ENCODE measurements at regions not wholly inside any gene's neighbourhood (a gene's known extent, or its start where the extent isn't known, plus 50 kb on each side); places are given as distances from the start of the nearest gene placed in this dataset.
A peak's percentile ranks its signal among the peaks of the same experiment; 100 is the strongest.

- DNase-seq (ENCODE audit: low spot score), result no peak
Observed at GRCh38 chr4:108400309-108400708, 220.1 kb upstream of the RPL34 start.

DNA sequence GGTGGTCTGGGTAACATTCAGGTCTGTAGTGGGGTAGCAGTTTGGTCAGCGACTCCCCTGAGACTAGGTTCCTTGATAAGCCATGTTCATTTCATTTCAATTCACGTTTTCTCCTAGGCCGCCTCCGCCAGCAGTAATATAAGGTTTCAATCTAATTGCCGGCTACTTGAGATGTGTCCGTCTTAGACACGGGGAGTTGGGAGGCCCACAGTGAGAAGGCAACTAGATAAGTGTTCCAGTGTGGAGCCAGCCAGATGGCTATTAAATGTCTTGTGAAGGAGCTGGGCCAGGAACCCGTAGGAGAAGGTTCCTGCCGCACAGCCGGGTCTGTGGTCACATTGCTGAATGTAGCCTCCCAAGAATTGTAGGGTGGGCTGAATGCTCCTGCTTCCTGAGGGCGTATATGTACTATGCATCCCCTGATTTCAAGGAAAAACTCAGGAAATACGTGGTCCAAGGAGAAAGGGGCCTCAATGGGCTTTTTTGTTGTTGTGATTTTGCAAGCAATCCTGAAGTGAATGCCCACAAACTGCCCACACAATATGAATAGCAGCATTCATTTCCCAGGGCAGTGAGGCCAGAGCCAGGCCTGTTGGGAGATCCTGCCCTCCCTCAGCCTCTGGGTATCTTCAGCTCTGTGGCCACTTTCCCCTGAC, 220.6 kb upstream of the RPL34 start:
- no peak for DNase-seq (ENCODE audit: low spot score)

DNA sequence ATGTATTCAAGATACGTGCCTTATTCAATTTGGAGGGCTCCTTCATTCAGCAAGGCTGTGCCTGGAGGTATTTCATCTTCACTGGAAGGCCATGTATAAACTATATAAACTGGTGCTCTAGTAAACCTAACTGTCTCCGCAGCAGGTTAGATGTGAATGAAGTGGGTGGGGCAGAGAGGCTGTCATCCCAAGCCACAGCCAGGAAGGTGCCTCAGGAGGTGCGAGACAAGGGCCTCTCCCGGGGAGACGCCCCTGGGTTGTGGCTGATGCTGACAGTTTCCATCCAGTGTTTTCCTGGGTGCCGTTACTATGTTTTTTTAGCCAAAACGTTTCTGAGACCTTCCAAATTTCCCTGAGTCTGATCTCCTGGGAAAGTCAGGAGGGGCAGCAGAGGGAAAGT, 221.5 kb upstream of the RPL34 start:
- DNase-seq (ENCODE audit: low spot score), result no peak

- no peak for DNase-seq (ENCODE audit: low spot score)
Observed at GRCh38 chr4:108398316-108398715, 222.1 kb upstream of the RPL34 start.

- DNase-seq (ENCODE audit: low spot score), result no peak
Observed at GRCh38 chr4:108397850-108398249, 222.5 kb upstream of the RPL34 start.

DNA sequence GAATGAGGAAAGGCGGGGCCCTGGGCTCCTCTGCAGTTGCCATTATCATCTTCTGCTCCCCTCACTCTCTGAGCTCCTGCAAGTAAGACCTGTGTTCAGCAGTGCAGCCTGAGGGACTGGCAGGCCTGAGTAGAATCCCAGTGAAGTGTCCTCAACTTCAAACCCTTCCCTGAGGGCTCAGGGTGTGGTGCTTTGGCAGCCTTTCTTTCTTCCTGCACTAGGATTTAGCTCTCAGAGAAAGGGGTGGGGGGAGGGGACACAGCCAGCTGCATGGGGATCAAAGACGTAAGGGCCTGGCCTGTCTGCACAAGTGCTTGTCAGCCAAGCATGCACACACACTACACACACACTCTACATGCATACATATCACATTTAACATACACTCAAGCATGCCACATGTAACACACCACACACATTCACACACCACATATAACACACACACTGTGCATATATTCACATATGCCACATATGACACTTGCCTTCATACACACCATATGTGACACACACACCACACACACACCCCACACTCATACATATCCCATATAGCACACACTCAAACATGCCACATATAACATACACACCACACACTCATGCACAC, 223.4 kb upstream of the RPL34 start:
- DNase-seq (ENCODE audit: low spot score), result no peak

- DNase-seq (ENCODE audit: low spot score), result no peak
Observed at GRCh38 chr4:108395786-108396185, 224.6 kb upstream of the RPL34 start.

GRCh38 chr4:108393890-108394472, 225.2 kb upstream of the LEF1 start:
- no peak for DNase-seq (ENCODE audit: low spot score)

- no peak for DNase-seq (ENCODE audit: low spot score)
Observed at GRCh38 chr4:108391701-108392455, 223.1 kb upstream of the LEF1 start.

DNA sequence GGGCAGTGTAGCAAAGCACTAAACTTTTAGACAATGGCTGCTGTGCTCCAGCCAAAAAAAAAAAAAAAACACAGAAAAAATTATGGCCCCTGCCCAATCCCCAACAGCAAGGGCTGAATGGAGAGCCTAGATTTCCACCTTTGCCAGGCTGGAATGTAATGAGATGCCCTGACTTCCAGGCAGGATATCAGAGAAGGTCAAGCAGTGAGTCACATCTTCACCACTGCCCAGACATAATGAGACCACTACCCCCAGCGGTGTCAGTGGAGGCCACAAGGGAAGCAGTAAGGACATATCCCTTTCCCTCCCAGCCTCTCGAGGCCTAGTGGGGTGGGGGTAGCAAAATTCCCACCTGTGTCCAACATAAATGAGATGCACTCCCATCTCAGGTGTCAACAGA, 216.3 kb upstream of the LEF1 start:
- DNase-seq (ENCODE audit: low spot score), result no peak

DNA sequence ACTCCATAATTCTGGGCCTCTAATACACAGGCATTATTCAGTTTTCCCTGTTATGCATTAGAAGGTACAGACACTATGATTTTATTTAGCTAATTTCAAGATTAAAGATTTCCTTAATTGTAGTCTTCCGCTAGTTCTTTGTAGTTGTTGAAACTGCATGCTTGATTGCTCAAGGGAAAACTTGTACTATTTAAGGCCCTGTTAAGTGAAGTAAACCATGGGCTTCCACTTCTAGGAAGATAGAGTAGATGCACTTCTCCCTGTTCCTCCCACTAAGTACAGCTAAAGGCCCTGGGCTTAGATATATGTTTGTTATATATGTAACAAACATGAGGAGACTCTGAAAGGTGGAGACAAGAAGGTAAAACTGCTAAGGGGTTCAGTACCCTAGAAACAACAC, 215.8 kb upstream of the LEF1 start:
- DNase-seq (ENCODE audit: low spot score), result peak; percentile 44

DNA sequence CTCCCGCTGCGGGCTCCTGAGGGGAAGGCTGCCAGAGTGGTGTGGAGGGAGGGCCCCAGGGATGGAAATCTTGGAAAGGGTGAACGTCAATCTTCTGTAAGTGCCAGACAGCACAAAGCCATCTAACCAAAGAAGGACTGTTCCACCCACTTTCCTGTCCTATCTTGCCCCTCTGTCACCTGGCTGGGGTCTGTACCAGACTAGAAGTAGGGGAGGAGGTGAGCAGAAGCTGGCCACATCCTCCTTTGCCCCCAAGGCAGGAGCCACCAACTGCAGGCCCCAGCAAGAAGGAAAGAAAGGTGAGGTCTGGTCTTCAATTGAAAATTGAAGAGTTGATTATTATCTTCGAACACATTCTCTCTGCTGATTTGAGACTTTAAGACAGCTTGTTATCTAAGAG, 214.4 kb upstream of the LEF1 start:
- DNase-seq (ENCODE audit: low spot score), result no peak

GRCh38 chr4:108382751-108383150, 214.0 kb upstream of the LEF1 start:
- DNase-seq (ENCODE audit: low spot score), result no peak

DNA sequence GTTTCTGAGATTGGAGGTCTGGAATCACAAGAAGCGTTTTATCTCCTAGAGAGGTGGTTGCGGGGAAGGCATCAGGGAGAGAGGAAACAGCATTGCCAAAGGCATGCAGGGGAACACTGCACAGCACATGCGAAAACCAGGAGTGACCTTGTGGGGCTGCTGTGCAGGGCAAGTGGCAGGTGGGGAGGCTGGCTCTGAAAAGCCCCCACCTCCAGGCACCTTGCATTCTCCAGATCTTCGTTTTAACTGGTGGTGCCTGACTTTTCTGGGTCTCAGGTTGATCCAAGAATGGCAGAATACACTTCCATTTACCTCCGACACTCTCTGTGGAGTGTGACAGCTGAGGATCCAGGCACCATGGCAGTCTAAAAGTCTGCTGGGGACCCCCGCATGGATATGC, 209.4 kb upstream of the LEF1 start:
- no peak for DNase-seq (ENCODE audit: low spot score)

DNA sequence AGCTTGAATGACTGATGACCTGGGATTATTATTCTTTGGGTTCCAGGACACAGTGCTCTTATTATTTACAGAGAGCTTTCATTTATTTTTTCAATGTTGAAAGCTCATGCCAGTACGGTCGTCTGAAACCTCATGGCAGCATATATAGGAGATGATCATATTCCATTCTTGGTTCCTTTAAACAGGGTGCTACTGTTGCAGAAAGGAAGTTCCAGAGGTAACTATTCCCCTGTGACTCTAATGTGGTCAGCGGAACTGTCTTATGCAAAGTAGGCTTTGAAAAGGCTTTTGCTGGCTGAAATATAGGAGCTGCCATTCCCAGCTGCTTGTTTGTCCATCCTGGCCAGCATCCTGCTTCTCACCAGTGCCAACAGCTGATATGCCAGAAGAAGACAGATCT, 208.3 kb upstream of the LEF1 start:
- DNase-seq (ENCODE audit: low spot score), result no peak

DNA sequence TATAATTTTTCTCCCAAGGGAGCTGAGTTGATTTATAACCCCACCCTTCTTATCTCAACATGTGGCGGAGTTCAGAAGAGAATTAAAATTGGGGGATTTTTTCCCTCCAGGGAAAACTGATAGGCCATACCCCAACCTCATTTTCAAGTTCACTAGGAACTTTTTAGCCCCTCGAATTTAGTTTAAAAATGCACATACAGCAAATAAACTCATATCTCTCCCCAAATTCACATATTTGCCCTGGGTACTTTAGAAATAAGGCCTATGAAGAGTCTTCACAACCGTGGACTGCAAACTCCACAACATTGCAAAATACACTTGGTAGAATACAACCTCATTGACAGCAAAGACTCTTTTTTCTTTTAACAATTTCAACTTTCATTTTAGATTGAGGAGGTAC, 206.7 kb upstream of the LEF1 start:
- no peak for DNase-seq (ENCODE audit: low spot score)

DNA sequence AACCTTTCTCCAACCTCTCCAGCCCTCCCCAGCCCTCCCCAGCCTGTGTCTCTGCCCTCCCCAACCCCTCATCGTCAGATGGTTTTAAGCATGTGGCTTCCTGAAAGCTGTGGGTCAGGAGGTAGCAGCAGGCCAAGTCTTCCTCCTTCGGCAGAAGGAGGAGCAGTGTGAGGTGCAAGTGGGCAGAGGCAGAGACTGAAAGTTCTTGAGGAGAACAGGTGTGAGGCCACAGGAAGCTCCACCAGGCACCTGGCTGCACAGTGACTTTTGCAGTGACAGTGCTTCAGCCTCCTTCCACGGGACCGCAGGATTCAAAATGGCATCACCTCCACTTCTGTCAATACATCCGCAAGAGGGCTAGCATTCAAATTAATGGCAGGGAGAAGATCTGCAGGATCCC, 203.9 kb upstream of the LEF1 start:
- DNase-seq (ENCODE audit: low spot score), result no peak

DNA sequence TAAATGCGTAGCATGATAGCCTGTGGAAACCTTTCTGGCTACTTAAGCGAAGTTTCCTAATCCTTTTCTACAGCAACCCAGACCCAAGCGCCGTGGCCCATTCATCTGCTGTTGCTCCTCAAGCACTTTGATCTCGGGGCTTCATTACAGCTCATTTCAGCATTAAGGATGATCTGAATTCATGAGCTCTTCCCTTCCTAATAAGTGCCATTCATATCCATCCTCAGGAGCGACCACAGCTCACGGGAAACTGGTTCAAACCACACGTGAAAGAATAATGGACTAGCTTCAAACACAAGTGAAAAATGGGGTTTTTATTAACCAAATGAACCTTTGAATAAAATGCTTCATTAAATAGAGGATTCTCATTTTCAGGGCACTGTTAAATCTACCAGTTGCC, 202.6 kb upstream of the LEF1 start:
- no peak for DNase-seq (ENCODE audit: low spot score)

GRCh38 chr4:108370291-108371141, 201.8 kb upstream of the LEF1 start:
- DNase-seq (ENCODE audit: low spot score), result peak; percentile 23

DNA sequence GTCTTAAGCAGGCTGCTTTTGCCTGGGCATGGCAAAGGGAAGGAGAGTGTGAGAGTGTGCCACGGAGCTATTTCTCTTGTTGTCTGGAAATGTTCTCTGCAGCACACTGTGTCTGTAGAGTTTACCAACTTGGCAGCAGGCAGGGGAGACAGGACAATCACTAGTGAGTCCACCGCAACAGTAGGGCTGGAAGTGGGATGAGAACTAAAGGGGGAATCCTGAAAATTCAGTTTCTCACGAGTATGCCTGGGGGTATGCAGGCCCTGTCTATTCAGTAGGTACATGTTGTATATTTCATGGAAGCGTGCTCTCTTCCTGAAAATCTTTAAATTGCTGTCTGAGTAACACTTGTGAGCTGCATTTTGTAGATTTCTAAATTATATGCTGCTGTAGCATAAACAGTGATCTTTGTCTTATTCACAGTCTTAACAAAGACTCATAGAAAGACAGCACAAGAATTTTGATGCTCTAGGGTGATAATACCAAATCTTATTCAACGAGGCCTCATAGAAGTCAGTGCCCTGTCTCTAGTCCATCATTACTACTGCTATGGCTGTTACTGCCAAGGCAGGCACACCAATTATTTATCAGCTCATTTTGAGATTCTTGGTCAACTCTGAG, 200.4 kb upstream of the LEF1 start:
- DNase-seq (ENCODE audit: low spot score), result no peak

DNA sequence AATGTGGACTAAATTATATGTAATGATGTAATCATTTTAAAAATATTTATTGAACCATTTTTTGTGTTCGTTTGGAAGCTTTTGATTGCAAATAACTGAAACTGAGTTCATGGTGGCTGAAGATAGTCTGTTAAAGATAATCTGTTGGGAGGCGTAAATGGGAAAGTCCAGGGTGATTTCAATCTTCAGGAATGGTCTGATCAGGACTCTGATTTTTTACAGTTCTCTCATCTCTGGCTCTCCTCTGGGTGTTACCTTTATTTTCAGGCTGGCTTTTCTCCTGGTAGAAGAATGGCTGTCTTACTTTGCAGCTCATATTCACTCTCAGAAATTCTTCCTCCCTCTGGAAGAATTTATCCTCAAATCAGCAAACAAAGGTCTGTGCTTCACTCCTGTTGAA, 199.0 kb upstream of the LEF1 start:
- no peak for DNase-seq (ENCODE audit: low spot score)

DNA sequence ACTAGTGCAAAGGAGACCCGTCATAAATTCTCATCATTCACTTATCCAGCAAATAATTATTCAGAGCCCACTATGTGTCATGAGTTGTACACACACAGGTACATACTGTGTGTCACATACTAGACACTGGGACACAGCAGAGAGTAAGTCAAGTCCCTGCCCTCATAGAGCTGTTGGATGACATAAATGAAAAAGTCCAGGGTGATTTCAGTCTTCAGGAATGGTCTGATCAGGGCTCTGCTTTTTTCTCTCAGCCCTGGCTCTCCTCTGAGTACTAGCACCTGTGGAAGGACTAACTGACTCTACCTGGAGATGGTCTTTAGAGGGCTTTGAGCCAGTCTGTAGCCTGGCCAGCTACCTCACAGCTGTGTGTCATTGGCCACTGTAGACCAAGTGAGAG, 198.0 kb upstream of the LEF1 start:
- DNase-seq (ENCODE audit: low spot score), result no peak

All from NAMALWA (cell line).